Kidney capillary endothelial cell (primary cell): ENCODE measurements at regions not wholly inside any gene's neighbourhood (a gene's known extent, or its start where the extent isn't known, plus 50 kb on each side); places are given as distances from the start of the nearest gene placed in this dataset.

Source experiments
- DNase-seq: peaks from one replicate; pipeline ENCODE4 v3.0.0-alpha.2; 2018; ENCODE audit warnings: low spot score

GRCh38 chr13:91139232-91139631 lies 208.3 kb upstream of the MIR17HG start:
- DNase-seq: no peak

- DNase-seq: no peak
Observed at GRCh38 chr13:91141543-91142061, 205.9 kb upstream of the MIR17HG start.

GRCh38 chr13:91142572-91142971 lies 204.9 kb upstream of the MIR17HG start:
- no peak for DNase-seq

GRCh38 chr13:91144054-91144453 lies 203.4 kb upstream of the MIR17HG start:
- no peak for DNase-seq

GRCh38 chr13:91144486-91144885 lies 203.0 kb upstream of the MIR17HG start:
- DNase-seq: no peak

- no peak for DNase-seq
Observed at GRCh38 chr13:91145571-91146205, 201.8 kb upstream of the MIR17HG start.

GRCh38 chr13:91146601-91147000 lies 200.9 kb upstream of the MIR17HG start:
- DNase-seq: no peak

- DNase-seq: no peak
Observed at GRCh38 chr13:91148098-91148497, 199.4 kb upstream of the MIR17HG start.

- no peak for DNase-seq
Observed at GRCh38 chr13:91151921-91152320, 195.6 kb upstream of the MIR17HG start.

GRCh38 chr13:91153372-91153771 lies 194.1 kb upstream of the MIR17HG start:
- no peak for DNase-seq

- DNase-seq: peak; percentile 36
Observed at GRCh38 chr13:91154558-91155353, 192.7 kb upstream of the MIR17HG start.

GRCh38 chr13:91155512-91156114 lies 191.9 kb upstream of the MIR17HG start:
- no peak for DNase-seq

- DNase-seq: no peak
Observed at GRCh38 chr13:91157273-91158016, 190.0 kb upstream of the MIR17HG start.

- DNase-seq: no peak
Observed at GRCh38 chr13:91158017-91158395, 189.5 kb upstream of the MIR17HG start.

GRCh38 chr13:91162180-91162579 lies 185.3 kb upstream of the MIR17HG start:
- DNase-seq: no peak

- DNase-seq: no peak
Observed at GRCh38 chr13:91162589-91162988, 184.9 kb upstream of the MIR17HG start.

- DNase-seq: no peak
Observed at GRCh38 chr13:91165758-91166157, 181.7 kb upstream of the MIR17HG start.

GRCh38 chr13:91166714-91167511 lies 180.6 kb upstream of the MIR17HG start:
- DNase-seq: no peak

GRCh38 chr13:91167706-91168385 lies 179.6 kb upstream of the MIR17HG start:
- DNase-seq: no peak

GRCh38 chr13:91168386-91168711 lies 179.1 kb upstream of the MIR17HG start:
- no peak for DNase-seq
